Esophagus squamous epithelium (tissue), 5 donors: ENCODE measurements at regions not wholly inside any gene's neighbourhood (a gene's known extent, or its start where the extent isn't known, plus 50 kb on each side); places are given as distances from the start of the nearest gene placed in this dataset.

Experiments used
- DNase-seq: peaks from one replicate; lab custom pipeline; 2025; lab: John Stamatoyannopoulos, UW
- H3K27ac ChIP-seq, 4 donors: fragments of 200-600 bp; sonication (generic); one replicate each; pipeline ENCODE4 v1.5.1; 2016 to 2019; ENCODE audit warnings: mild to moderate bottlenecking in 1 of 4
- H3K27me3 ChIP-seq, 4 donors: fragments of 200-600 bp; sonication (generic); 1 replicate in 3 of 4; 2 replicates in 1 of 4; pipeline versions ENCODE4 v1.5.1 to v1.6.0; 2017 to 2021; ENCODE audit warnings: antibody characterized with exemption in 1 of 4
- H3K36me3 ChIP-seq, 3 donors: fragments of 200-600 bp; sonication (generic); one replicate each; pipeline ENCODE4 v1.5.1; 2016 to 2019
- H3K4me1 ChIP-seq, 3 donors: fragments of 200-600 bp; sonication (generic); one replicate each; pipeline ENCODE4 v1.5.1; 2017 to 2019
- H3K4me3 ChIP-seq, 4 donors: fragments of 200-600 bp; sonication (generic); 1 replicate in 3 of 4; 2 replicates in 1 of 4; pipeline ENCODE4 v1.5.1; 2016 to 2019; ENCODE audit warnings: mild to moderate bottlenecking in 2 of 4, moderate library complexity in 1 of 4
- H3K9me3 ChIP-seq, 3 donors: fragments of 200-600 bp; sonication (generic); one replicate each; pipeline ENCODE4 v1.5.1; 2016 to 2019
- POLR2A ChIP-seq, 4 donors: fragments of 450-650 bp; IDR thresholded peaks; one replicate each; pipeline ENCODE4 v1.6.1; 2017; ENCODE audit warnings: antibody characterized with exemption in 4 of 4, mild to moderate bottlenecking in 4 of 4, moderate library complexity in 3 of 4
- WGBS, 2 donors: methylation state at CpG; one replicate each; pipeline ENCODE4 v1.1.5; 2018; 5-methylcytosine and 5-hydroxymethylcytosine counted together
- intact Hi-C: fragments of 100-400 bp; cut with DNase I; formaldehyde crosslinking; loops from one replicate; pipeline ENCODE4 v1.15.0; 2022
- TF ChIP-seq, protein P1 (sequence below), 6 experiments: fragments of 450-650 bp in 4 of 6; fragments of 200-600 bp in 2 of 6; sonication (generic) in 2 of 6; IDR thresholded peaks; one replicate each; pipeline ENCODE4 v1.5.1; 2016 to 2019; ENCODE audit warnings: antibody characterized with exemption in 6 of 6, mild to moderate bottlenecking in 4 of 6, moderate library complexity in 4 of 6
- donor health status: DM: yes; HTN: yes; CAD: no.

DNA sequence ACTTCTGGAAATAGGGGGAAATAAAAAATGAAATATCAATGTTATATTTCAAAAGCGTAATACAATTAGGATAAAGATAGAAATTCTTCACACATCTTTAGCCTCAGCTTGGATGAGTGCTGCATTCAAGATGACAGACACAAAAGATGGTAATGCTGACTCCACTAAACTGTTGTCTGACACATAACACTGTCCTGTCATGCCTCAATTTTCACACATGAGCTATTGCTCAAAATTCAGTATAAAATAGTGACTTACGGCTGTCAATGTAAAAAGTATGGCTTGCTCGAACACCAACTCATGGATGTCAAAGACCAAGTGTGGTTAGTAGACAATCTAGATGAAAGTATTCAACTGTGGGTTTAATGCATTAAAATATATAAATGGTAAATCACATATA lies 94.5 kb downstream of the KLF12 start:
- intact Hi-C loops: no loop called here
- H3K36me3 ChIP-seq: no peaks in the 10 kb centered on the region
- H3K9me3 ChIP-seq: no peaks in the 10 kb centered on the region
- 95 to 96% methylated on average over 3 of the region's 3 CpGs for WGBS, 2 donors
- no peaks in the 10 kb centered on the region for H3K27me3 ChIP-seq
- H3K4me3 ChIP-seq: no peak overlapping the region
- TF ChIP-seq, protein P1, sequence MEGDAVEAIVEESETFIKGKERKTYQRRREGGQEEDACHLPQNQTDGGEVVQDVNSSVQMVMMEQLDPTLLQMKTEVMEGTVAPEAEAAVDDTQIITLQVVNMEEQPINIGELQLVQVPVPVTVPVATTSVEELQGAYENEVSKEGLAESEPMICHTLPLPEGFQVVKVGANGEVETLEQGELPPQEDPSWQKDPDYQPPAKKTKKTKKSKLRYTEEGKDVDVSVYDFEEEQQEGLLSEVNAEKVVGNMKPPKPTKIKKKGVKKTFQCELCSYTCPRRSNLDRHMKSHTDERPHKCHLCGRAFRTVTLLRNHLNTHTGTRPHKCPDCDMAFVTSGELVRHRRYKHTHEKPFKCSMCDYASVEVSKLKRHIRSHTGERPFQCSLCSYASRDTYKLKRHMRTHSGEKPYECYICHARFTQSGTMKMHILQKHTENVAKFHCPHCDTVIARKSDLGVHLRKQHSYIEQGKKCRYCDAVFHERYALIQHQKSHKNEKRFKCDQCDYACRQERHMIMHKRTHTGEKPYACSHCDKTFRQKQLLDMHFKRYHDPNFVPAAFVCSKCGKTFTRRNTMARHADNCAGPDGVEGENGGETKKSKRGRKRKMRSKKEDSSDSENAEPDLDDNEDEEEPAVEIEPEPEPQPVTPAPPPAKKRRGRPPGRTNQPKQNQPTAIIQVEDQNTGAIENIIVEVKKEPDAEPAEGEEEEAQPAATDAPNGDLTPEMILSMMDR (IDR thresholded peaks at IDR 0.05): no peak
- no peak for TF ChIP-seq POLR2A (IDR thresholded peaks at IDR 0.05)
- no peak for DNase-seq
- H3K4me1 ChIP-seq: peaks cover 0 to 15% (median 0%) of the 10 kb centered on the region in 3 donors
- H3K27ac ChIP-seq: no peak overlapping the region

DNA sequence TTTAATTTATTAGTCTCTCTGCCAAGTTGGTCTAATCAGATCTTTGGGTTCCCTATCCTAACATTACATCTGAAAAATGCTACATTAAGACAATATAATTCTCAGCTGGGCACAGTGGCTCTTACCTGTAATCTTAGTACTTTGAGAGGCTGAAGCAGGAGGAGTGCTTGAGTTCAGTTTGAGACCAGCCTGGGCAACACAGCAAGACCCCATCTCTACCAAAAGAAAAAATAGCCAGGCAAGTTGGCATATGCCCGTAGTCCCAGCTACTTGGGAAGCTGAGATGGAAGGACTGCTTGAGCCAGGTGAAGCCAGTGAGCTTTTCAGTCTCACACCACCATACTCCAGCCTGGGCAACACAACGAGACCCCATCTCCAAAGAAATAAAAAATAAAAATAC lies 95.0 kb downstream of the KLF12 start:
- WGBS, 2 donors: 90 to 94% methylated on average over 2 of the region's 2 CpGs
- TF ChIP-seq, protein P1 (IDR thresholded peaks at IDR 0.05): no peak
- no peak for TF ChIP-seq POLR2A (IDR thresholded peaks at IDR 0.05)
- intact Hi-C loops: no loop called here
- no peaks in the 10 kb centered on the region for H3K9me3 ChIP-seq
- no peaks in the 10 kb centered on the region for H3K36me3 ChIP-seq
- peaks cover 0 to 15% (median 0%) of the 10 kb centered on the region in 3 donors for H3K4me1 ChIP-seq
- H3K4me3 ChIP-seq: no peak overlapping the region
- H3K27ac ChIP-seq: no peak overlapping the region
- DNase-seq: no peak
- no peaks in the 10 kb centered on the region for H3K27me3 ChIP-seq

DNA sequence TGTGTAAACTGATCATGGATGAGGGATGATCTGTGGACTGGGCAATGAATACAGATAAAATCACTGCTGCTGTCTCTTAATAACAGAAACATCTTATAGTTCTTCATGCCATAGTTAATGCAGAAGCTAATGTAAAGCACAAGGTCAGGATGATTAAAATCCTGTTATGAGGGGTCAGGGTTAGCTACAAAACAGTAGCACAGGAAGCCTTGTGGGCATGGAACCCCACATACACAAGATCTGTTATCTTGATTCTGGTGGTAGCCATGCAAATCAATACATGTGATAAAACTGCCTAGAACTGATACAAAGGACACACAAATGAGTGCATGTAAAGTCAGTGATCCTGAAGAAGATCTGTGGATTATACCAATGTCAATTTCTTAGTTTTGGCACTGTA lies 96.4 kb downstream of the KLF12 start:
- TF ChIP-seq, protein P1 (IDR thresholded peaks at IDR 0.05): no peak
- TF ChIP-seq POLR2A (IDR thresholded peaks at IDR 0.05): no peak
- Histone ChIP-seq H3K4me1 (peaks cover 0 to 15% (median 0%) of the 10 kb centered on the region in 3 donors), H3K36me3 (no peaks in the 10 kb centered on the region), H3K4me3 (no peak overlapping the region), H3K27ac (no peak overlapping the region), H3K9me3 (no peaks in the 10 kb centered on the region), H3K27me3 (no peaks in the 10 kb centered on the region)
- no peak for DNase-seq
- intact Hi-C loops: no loop called here

DNA sequence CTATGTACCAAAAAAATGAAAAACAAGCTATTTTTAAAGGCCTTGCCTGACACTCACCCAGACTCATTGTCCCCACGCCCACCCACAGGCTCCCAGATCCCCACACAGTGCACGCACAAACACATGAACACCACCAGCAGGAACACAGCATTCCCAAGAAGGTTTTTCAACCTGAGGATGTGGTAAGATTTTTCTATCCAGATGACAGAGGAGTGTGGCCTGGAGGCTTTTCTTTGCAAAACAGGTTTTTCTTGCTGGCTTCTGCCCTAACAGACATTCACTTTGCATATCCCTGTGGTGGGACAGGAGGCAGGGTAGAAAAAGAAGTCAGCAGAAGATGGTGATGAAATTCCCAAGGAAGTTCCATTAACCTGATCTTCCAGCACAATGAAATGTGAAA lies 97.8 kb downstream of the KLF12 start:
- Histone ChIP-seq H3K36me3 (no peaks in the 10 kb centered on the region), H3K4me1 (peaks cover 0 to 15% (median 0%) of the 10 kb centered on the region in 3 donors), H3K4me3 (no peak overlapping the region), H3K9me3 (no peaks in the 10 kb centered on the region), H3K27ac (no peak overlapping the region), H3K27me3 (no peaks in the 10 kb centered on the region)
- no peak for TF ChIP-seq POLR2A (IDR thresholded peaks at IDR 0.05)
- TF ChIP-seq, protein P1 (IDR thresholded peaks at IDR 0.05): no peak
- WGBS, 2 donors: 59 to 73% methylated on average over 2 of the region's 2 CpGs
- intact Hi-C loops: no loop called here
- DNase-seq: no peak

DNA sequence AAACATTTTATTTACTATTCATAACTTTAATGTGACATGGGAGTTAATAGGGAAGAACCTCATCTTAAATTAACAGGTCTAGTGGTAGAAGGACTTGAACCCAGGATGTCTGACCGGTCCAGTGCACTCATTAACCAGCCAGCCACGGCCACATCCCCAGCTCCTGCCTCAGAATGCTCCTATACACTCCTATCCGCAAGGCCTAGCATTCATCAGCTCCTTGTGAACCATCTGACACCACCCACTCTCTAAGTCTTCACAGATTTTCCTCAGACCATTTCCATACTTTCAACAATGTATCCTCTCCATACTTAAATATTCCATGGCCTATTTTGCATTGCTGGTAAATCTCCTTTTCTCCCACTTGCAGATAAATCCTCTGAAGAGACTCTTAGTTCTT lies 98.3 kb downstream of the KLF12 start:
- Histone ChIP-seq H3K27ac (no peak overlapping the region), H3K9me3 (no peaks in the 10 kb centered on the region), H3K4me3 (no peak overlapping the region), H3K27me3 (no peaks in the 10 kb centered on the region), H3K36me3 (no peaks in the 10 kb centered on the region), H3K4me1 (peaks cover 0 to 15% (median 0%) of the 10 kb centered on the region in 3 donors)
- no peak for DNase-seq
- WGBS, 2 donors: 86 to 91% methylated on average over 3 of the region's 3 CpGs
- intact Hi-C loops: no loop called here
- no peak for TF ChIP-seq POLR2A (IDR thresholded peaks at IDR 0.05)
- TF ChIP-seq, protein P1 (IDR thresholded peaks at IDR 0.05): no peak
